ENCODE measurements at regions not wholly inside any gene's neighbourhood (a gene's known extent, or its start where the extent isn't known, plus 50 kb on each side); places are given as distances from the start of the nearest gene placed in this dataset.

- Mint-ChIP-seq H3K9me3 (peaks cover 5% of the 10 kb centered on the region; the same call in 1 of the 3 replicates), H3K36me3 (ENCODE audit: low read depth) (peaks cover 4% of the 10 kb centered on the region), H3K27ac (no peak overlapping the region), H3K4me1 (no peaks in the 10 kb centered on the region), H3K27me3 (ENCODE audit: insufficient read depth, low read depth, poor library complexity) (peaks cover 3% of the 10 kb centered on the region), H3K4me3 (no peak overlapping the region)
- Histone ChIP-seq H3K36me3 (ENCODE audit: insufficient read depth) (no peaks in the 10 kb centered on the region), H3K79me2 (replicated peaks; ENCODE audit: insufficient read depth) (no peaks in the 10 kb centered on the region), H3K27me3 (ENCODE audit: insufficient read depth) (no peaks in the 10 kb centered on the region), H2AFZ (no peak overlapping the region), H3K9me2 (ENCODE audit: insufficient read depth) (no peaks in the 10 kb centered on the region), H3K4me1 (ENCODE audit: insufficient read depth) (no peaks in the 10 kb centered on the region), H4K20me1 (replicated peaks; ENCODE audit: insufficient read depth) (no peaks in the 10 kb centered on the region), H3K4me3 (no peak overlapping the region), H3K27ac (ENCODE audit: low read depth) (no peak overlapping the region), H3F3A (replicated peaks; ENCODE audit: low read depth) (no peaks in the 10 kb centered on the region), H3K4me2 (no peak overlapping the region)
- no peak for TF ChIP-seq POLR2AphosphoS5 (IDR thresholded peaks at IDR 0.05; ENCODE audit: low read depth)
- no peak for TF ChIP-seq STAT1 (IDR thresholded peaks at IDR 0.05; ENCODE audit: unreplicated experiment)
- no peak for TF ChIP-seq CREB1 (CRISPR knock-in tag; IDR thresholded peaks at IDR 0.05; ENCODE audit: low read depth)
- ATAC-seq, result no peak
- no peak for DNase-seq (ENCODE audit: low spot score)
Observed at GRCh38 chrX:139049465-139049864, 337.9 kb upstream of the FGF13 start.

GRCh38 chrX:139044680-139045079 is 333.2 kb upstream of the FGF13 start:
- H3K27ac Mint-ChIP-seq, result no peak overlapping the region
- H3K4me2 ChIP-seq, result no peak overlapping the region
- H3K4me3 ChIP-seq, result no peak overlapping the region
- no peaks in the 10 kb centered on the region for H3K36me3 ChIP-seq (ENCODE audit: insufficient read depth)
- H3K27me3 ChIP-seq (ENCODE audit: insufficient read depth), result no peaks in the 10 kb centered on the region
- peaks cover 8% of the 10 kb centered on the region; the same call in 1 of the 3 replicates for H3K9me3 Mint-ChIP-seq
- no peak overlapping the region for H3K27ac ChIP-seq (ENCODE audit: low read depth)
- H3K9me2 ChIP-seq (ENCODE audit: insufficient read depth), result no peaks in the 10 kb centered on the region
- peaks cover 7% of the 10 kb centered on the region for H3K36me3 Mint-ChIP-seq (ENCODE audit: low read depth)
- no peak overlapping the region for H3K4me3 Mint-ChIP-seq
- H2AFZ ChIP-seq, result no peak overlapping the region
- no peaks in the 10 kb centered on the region for H4K20me1 ChIP-seq (replicated peaks; ENCODE audit: insufficient read depth)
- no peaks in the 10 kb centered on the region for H3K4me1 ChIP-seq (ENCODE audit: insufficient read depth)
- no peaks in the 10 kb centered on the region for H3K4me1 Mint-ChIP-seq
- peaks cover 2% of the 10 kb centered on the region for H3K27me3 Mint-ChIP-seq (ENCODE audit: insufficient read depth, low read depth, poor library complexity)
- no peaks in the 10 kb centered on the region for H3K79me2 ChIP-seq (replicated peaks; ENCODE audit: insufficient read depth)
- ATAC-seq, result no peak
- no peaks in the 10 kb centered on the region for H3F3A ChIP-seq (replicated peaks; ENCODE audit: low read depth)
- DNase-seq (ENCODE audit: low spot score), result no peak
- TF ChIP-seq EZH2phosphoT487 (IDR thresholded peaks at IDR 0.05; ENCODE audit: unreplicated experiment) (no peak), ZNF331 (CRISPR knock-in tag; IDR thresholded peaks at IDR 0.05; ENCODE audit: low read depth) (no peak), CREB1 (CRISPR knock-in tag; IDR thresholded peaks at IDR 0.05; ENCODE audit: low read depth) (no peak), ETS1 (IDR thresholded peaks at IDR 0.05) (no peak), ZNF462 (CRISPR knock-in tag; IDR thresholded peaks at IDR 0.05) (no peak), POLR2AphosphoS5 (IDR thresholded peaks at IDR 0.05; ENCODE audit: low read depth) (no peak), NANOG (IDR thresholded peaks at IDR 0.05; ENCODE audit: borderline replicate concordance) (no peak), REST (IDR thresholded peaks at IDR 0.05; ENCODE audit: unreplicated experiment) (no peak), ZNF114 (CRISPR knock-in tag; IDR thresholded peaks at IDR 0.05) (no peak)
